Lower leg skin (tissue), 3 donors: ENCODE measurements at regions not wholly inside any gene's neighbourhood (a gene's known extent, or its start where the extent isn't known, plus 50 kb on each side); places are given as distances from the start of the nearest gene placed in this dataset.

Experiments
- POLR2A ChIP-seq, 2 donors: fragments of 450-650 bp; IDR thresholded peaks; one replicate each; pipeline ENCODE4 v1.6.1; 2016 to 2017; ENCODE audit warnings: antibody characterized with exemption in 2 of 2, mild to moderate bottlenecking in 1 of 2, moderate library complexity in 1 of 2
- TF ChIP-seq, protein P1 (sequence below), 3 donors: fragments of 450-650 bp; IDR thresholded peaks; one replicate each; pipeline ENCODE4 v1.5.1; 2016; ENCODE audit warnings: antibody characterized with exemption in 3 of 3, mild to moderate bottlenecking in 3 of 3, moderate library complexity in 2 of 3

GRCh38 chr4:71125137-71125536 lies 131.7 kb downstream of the DCK start:
- TF ChIP-seq, protein P1, sequence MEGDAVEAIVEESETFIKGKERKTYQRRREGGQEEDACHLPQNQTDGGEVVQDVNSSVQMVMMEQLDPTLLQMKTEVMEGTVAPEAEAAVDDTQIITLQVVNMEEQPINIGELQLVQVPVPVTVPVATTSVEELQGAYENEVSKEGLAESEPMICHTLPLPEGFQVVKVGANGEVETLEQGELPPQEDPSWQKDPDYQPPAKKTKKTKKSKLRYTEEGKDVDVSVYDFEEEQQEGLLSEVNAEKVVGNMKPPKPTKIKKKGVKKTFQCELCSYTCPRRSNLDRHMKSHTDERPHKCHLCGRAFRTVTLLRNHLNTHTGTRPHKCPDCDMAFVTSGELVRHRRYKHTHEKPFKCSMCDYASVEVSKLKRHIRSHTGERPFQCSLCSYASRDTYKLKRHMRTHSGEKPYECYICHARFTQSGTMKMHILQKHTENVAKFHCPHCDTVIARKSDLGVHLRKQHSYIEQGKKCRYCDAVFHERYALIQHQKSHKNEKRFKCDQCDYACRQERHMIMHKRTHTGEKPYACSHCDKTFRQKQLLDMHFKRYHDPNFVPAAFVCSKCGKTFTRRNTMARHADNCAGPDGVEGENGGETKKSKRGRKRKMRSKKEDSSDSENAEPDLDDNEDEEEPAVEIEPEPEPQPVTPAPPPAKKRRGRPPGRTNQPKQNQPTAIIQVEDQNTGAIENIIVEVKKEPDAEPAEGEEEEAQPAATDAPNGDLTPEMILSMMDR (IDR thresholded peaks at IDR 0.05): no peak
- TF ChIP-seq POLR2A (IDR thresholded peaks at IDR 0.05): no peak
